Progenitor cell of endocrine pancreas (in vitro differentiated cells): ENCODE measurements at regions not wholly inside any gene's neighbourhood (a gene's known extent, or its start where the extent isn't known, plus 50 kb on each side); places are given as distances from the start of the nearest gene placed in this dataset.

ENCODE experiments used
- DNase-seq: peaks from one replicate; pipeline ENCODE4 v3.0.0; 2021; ENCODE audit warnings: low spot score; ENCODE audit not compliant: unreplicated experiment
- H3K27ac Mint-ChIP-seq: 2 replicates; pipeline ENCODE4 v1.8.0; 2021; ENCODE audit warnings: mild to moderate bottlenecking, moderate library complexity, mixed read lengths
- H3K27me3 Mint-ChIP-seq: 2 replicates; pipeline ENCODE4 v1.8.0; 2021; ENCODE audit warnings: mixed read lengths
- H3K36me3 Mint-ChIP-seq: 2 replicates; pipeline ENCODE4 v1.8.0; 2022; ENCODE audit warnings: mixed read lengths; ENCODE audit not compliant: insufficient read depth
- H3K4me1 Mint-ChIP-seq: 2 replicates; pipeline ENCODE4 v1.8.0; 2021; ENCODE audit warnings: low read depth, mixed read lengths
- H3K4me3 Mint-ChIP-seq: 2 replicates; pipeline ENCODE4 v1.8.0; 2021; ENCODE audit warnings: low read depth, mild to moderate bottlenecking, moderate library complexity, mixed read lengths
- H3K9me3 Mint-ChIP-seq: 2 replicates; pipeline ENCODE4 v1.8.0; 2021; ENCODE audit warnings: low read depth, mixed read lengths
- TF ChIP-seq, protein P1 (sequence below): fragments of 200-600 bp; sonication (generic); IDR thresholded peaks from one replicate; pipeline ENCODE4 v1.5.0; 2021; ENCODE audit warnings: antibody characterized with exemption, mild to moderate bottlenecking; ENCODE audit not compliant: unreplicated experiment

DNA sequence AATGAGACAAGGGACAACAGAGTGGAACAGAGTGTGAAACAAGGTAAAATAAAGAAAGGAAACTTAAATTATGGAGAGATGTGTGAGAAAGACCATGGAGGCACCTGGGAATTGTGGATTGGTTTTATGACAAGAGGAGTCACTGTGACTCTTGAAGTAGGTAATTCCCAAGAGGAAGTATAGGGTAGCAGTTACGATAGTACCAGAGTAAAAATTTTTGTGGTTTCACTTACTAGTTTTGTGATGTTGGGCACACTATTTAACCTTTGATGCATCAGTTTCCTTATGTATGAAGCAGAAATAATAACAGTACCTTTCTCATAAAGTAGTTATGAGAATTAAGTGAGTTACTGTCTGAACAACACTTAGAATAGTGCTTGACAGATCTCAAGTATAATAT is 267.9 kb upstream of the DPYD start:
- Mint-ChIP-seq H3K4me1 (peaks cover 3% of the 10 kb centered on the region), H3K4me3 (no peak overlapping the region), H3K9me3 (peaks cover 4% of the 10 kb centered on the region), H3K27ac (no peak overlapping the region), H3K36me3 (no peaks in the 10 kb centered on the region), H3K27me3 (no peaks in the 10 kb centered on the region)
- DNase-seq: no peak
- TF ChIP-seq, protein P1, sequence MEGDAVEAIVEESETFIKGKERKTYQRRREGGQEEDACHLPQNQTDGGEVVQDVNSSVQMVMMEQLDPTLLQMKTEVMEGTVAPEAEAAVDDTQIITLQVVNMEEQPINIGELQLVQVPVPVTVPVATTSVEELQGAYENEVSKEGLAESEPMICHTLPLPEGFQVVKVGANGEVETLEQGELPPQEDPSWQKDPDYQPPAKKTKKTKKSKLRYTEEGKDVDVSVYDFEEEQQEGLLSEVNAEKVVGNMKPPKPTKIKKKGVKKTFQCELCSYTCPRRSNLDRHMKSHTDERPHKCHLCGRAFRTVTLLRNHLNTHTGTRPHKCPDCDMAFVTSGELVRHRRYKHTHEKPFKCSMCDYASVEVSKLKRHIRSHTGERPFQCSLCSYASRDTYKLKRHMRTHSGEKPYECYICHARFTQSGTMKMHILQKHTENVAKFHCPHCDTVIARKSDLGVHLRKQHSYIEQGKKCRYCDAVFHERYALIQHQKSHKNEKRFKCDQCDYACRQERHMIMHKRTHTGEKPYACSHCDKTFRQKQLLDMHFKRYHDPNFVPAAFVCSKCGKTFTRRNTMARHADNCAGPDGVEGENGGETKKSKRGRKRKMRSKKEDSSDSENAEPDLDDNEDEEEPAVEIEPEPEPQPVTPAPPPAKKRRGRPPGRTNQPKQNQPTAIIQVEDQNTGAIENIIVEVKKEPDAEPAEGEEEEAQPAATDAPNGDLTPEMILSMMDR: no peak

DNA sequence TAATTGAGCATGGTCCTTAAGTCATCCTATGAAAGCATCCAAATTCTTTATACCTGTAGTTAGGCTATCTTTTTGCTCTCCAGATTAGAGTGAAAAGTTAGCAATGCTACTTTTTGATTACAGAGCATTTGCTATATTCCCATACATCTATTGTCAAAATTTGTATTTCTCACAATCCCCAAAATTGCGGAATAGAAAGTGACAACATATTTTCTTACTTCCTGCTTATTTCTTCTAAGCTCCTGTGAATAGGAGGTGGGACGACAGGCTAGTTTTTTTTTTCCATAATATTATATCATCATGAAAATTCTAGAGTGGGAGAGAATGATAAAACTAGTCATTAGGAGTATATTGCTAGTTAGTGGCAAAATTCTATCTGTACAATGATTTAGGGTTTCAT is 264.0 kb upstream of the DPYD start:
- Mint-ChIP-seq H3K4me3 (no peak overlapping the region), H3K27ac (no peak overlapping the region), H3K36me3 (no peaks in the 10 kb centered on the region), H3K9me3 (no peaks in the 10 kb centered on the region), H3K27me3 (no peaks in the 10 kb centered on the region), H3K4me1 (peaks cover 12% of the 10 kb centered on the region)
- DNase-seq: no peak
- TF ChIP-seq, protein P1: no peak

DNA sequence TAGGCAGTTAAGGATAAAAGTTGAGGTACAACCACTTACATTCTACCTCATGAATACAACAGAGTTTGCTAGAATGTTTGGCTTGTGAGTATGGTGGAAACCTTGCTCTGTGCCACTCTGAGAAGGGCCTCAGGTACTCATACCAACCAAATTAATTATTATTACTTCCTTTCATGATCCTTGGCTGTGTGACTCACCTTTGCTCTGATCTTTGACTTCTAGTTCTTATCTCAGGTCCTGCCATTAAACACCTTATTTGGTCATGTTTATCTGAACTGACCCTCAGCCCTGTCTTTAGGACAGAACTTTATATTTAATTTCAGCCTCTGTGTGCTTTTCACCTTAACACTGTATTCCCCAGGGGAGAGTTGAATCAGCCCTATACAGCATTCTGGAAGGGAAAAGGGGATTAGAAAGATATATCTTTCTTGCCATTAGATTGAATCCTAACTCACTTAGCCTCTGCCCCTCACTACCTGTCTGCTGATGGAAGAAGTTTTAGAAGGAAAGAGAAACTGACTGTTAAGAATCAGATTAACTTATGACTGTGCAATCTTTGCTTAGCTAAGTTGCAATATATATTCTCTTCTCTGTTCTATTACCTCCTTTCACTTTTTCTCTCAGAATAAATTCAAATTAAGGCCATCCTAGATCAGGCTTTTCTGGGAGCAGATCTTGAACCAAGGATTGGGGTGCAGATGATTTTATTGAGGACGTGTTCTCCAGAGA is 260.4 kb upstream of the DPYD start:
- no peak overlapping the region for H3K4me3 Mint-ChIP-seq
- no peaks in the 10 kb centered on the region for H3K27me3 Mint-ChIP-seq
- no peaks in the 10 kb centered on the region for H3K9me3 Mint-ChIP-seq
- TF ChIP-seq, protein P1: no peak
- H3K4me1 Mint-ChIP-seq: peaks cover 14% of the 10 kb centered on the region
- H3K27ac Mint-ChIP-seq: peak overlapping the region; percentile 76
- DNase-seq: no peak
- H3K36me3 Mint-ChIP-seq: no peaks in the 10 kb centered on the region

DNA sequence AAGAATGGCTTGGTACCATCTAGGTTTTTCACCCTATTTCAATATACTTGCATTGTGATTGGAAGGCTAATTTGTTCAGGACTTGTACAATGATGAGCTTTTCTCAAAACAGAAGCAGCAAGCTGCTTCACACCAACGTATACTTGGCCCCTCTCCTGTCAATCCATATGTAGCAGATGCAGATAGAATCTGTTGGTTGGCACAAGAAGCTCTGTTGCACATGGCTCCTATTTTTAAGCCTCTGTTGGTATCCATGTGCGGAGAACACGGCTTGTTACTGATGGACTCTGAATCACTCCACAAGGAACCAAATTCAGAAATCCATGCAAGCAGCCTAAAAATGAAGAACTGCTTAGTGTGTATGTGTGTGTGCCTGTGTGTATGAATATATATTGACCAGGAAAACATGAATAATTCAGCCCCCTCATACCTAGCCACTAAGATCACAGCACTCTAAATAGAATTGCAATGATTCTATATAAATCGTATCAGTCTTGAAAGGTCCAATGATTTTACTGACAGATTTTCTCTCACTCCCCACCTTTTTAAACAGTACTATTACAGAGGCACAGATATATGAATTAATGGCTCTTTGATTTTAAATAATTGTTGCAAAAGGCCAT is 258.4 kb upstream of the DPYD start:
- Mint-ChIP-seq H3K27ac (no peak overlapping the region), H3K9me3 (no peaks in the 10 kb centered on the region), H3K36me3 (no peaks in the 10 kb centered on the region), H3K4me1 (peaks cover 14% of the 10 kb centered on the region), H3K4me3 (no peak overlapping the region), H3K27me3 (no peaks in the 10 kb centered on the region)
- no peak for DNase-seq
- TF ChIP-seq, protein P1: no peak

DNA sequence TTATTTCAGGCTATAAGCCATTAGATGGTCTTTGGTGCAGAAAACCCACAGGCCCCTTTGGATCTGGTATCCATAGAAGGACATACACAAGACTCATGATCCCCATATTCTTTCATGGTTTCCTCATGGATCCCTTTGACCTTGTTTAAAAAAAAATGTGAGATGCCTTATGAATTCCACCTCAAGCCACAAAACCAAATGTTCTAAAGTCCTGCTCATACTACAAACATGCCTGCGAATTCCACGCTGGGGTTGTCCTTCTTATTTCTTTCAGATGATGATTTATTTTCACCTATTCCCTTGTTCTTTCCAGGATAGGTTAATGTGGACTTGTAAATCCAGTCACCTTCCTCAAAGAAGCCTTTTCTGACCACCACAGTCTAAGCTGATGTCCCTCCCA is 256.9 kb upstream of the DPYD start:
- H3K9me3 Mint-ChIP-seq: no peaks in the 10 kb centered on the region
- no peaks in the 10 kb centered on the region for H3K36me3 Mint-ChIP-seq
- TF ChIP-seq, protein P1: no peak
- no peak overlapping the region for H3K4me3 Mint-ChIP-seq
- H3K27me3 Mint-ChIP-seq: no peaks in the 10 kb centered on the region
- DNase-seq: no peak
- H3K4me1 Mint-ChIP-seq: peaks cover 18% of the 10 kb centered on the region
- no peak overlapping the region for H3K27ac Mint-ChIP-seq
